ENCODE measurements at regions not wholly inside any gene's neighbourhood (a gene's known extent, or its start where the extent isn't known, plus 50 kb on each side); places are given as distances from the start of the nearest gene placed in this dataset.

DNA sequence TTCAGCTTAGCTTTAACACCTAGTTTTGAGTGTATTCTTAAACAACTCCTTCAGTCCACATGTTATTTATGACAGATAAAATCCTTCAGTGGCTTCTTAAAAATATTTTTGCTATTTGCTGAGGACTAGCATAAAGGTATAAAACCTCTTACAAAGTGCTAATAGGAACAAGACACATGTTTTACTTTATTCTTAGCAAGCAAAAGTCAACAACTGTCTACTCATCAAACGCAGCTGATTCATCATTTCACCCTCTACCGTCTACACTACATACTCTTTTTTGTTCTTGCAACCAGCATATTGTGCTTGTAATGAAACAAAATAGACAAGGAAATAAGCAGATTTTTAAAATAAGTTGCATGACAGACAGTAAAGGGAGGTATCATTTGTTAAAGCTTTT lies 319.7 kb downstream of the SNX13 start:
- CTCF ChIA-PET = interaction anchor here (0.9 kb wide), 1 partner anchor 20 kb away, joined by 3 read pairs; no protein-coding TSS in a partner anchor

GRCh38 chr7:17622451-17622850 lies 317.8 kb downstream of the SNX13 start:
- no peaks in the 10 kb centered on the region for H3K36me3 Mint-ChIP-seq (ENCODE audit: low read depth)
- ATAC-seq (no peak), DNase-seq (no peak)
- no peaks in the 10 kb centered on the region for H3K4me1 Mint-ChIP-seq (ENCODE audit: low read depth)
- no peak overlapping the region for H3K4me3 Mint-ChIP-seq
- CTCF ChIA-PET = no interaction called here
- POLR2A ChIA-PET = no interaction called here
- TF ChIP-seq, protein P1, sequence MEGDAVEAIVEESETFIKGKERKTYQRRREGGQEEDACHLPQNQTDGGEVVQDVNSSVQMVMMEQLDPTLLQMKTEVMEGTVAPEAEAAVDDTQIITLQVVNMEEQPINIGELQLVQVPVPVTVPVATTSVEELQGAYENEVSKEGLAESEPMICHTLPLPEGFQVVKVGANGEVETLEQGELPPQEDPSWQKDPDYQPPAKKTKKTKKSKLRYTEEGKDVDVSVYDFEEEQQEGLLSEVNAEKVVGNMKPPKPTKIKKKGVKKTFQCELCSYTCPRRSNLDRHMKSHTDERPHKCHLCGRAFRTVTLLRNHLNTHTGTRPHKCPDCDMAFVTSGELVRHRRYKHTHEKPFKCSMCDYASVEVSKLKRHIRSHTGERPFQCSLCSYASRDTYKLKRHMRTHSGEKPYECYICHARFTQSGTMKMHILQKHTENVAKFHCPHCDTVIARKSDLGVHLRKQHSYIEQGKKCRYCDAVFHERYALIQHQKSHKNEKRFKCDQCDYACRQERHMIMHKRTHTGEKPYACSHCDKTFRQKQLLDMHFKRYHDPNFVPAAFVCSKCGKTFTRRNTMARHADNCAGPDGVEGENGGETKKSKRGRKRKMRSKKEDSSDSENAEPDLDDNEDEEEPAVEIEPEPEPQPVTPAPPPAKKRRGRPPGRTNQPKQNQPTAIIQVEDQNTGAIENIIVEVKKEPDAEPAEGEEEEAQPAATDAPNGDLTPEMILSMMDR (IDR thresholded peaks at IDR 0.05) = no peak
- H3K27ac Mint-ChIP-seq = no peak overlapping the region
- no peaks in the 10 kb centered on the region for H3K9me3 Mint-ChIP-seq
- intact Hi-C loops (cut with micrococcal nuclease) = no loop called here
- peaks cover 2% of the 10 kb centered on the region for H3K27me3 Mint-ChIP-seq

More for the DNA sequence above, 319.7 kb downstream of the SNX13 start:
- Mint-ChIP-seq H3K36me3 (ENCODE audit: low read depth) (no peaks in the 10 kb centered on the region), H3K27ac (no peak overlapping the region), H3K9me3 (no peaks in the 10 kb centered on the region), H3K4me3 (no peak overlapping the region), H3K4me1 (ENCODE audit: low read depth) (no peaks in the 10 kb centered on the region), H3K27me3 (no peaks in the 10 kb centered on the region)
- TF ChIP-seq, protein P1 (IDR thresholded peaks at IDR 0.05) = no peak
- DNase-seq = no peak
- intact Hi-C loops (cut with micrococcal nuclease) = no loop called here
- POLR2A ChIA-PET = no interaction called here
- ATAC-seq = no peak

DNA sequence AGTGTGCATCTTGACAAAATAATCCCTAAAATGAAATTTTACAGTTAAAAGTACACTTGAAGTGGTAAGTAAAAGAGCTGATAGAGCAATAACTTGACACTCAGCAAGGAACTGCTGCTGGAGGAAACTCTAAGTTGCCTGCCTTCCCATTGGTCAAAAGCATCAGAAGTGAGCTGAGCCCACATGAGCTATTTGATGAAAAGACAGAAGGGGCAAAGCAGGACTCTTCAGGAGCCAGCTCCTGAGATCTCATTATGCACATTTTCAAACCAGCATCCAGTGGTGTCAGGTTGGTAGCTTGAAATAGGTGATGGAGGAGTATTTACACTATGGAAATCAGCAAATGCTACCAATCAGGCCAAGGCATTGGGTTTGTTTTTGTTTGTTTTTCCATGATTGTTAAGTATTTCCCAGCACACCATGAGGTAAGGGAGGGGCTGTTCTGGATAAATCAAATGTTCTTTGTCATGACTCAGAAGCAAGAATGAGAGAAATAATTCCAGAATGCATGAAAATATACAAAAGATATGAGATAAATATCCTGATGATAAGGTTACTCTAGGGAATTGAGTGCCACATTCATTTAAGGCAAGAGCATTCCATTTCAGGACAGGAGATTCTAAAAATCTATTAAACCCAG lies 316.6 kb downstream of the SNX13 start:
- no peak overlapping the region for H3K27ac Mint-ChIP-seq
- no peaks in the 10 kb centered on the region for H3K9me3 Mint-ChIP-seq
- DNase-seq (no peak), ATAC-seq (no peak)
- ChIA-PET POLR2A (no interaction called here), CTCF (interaction anchor here (1.5 kb wide), 1 partner anchor 17 kb away, joined by 4 read pairs; no protein-coding TSS in a partner anchor)
- H3K4me3 Mint-ChIP-seq = no peak overlapping the region
- no peaks in the 10 kb centered on the region for H3K36me3 Mint-ChIP-seq (ENCODE audit: low read depth)
- TF ChIP-seq, protein P1 (IDR thresholded peaks at IDR 0.05) = no peak
- H3K27me3 Mint-ChIP-seq = peaks cover 2% of the 10 kb centered on the region
- no peaks in the 10 kb centered on the region for H3K4me1 Mint-ChIP-seq (ENCODE audit: low read depth)
- intact Hi-C loops (cut with micrococcal nuclease) = no loop called here

- DNase-seq (no peak), ATAC-seq (no peak)
- no peaks in the 10 kb centered on the region for H3K9me3 Mint-ChIP-seq
- H3K27me3 Mint-ChIP-seq = peaks cover 2% of the 10 kb centered on the region
- H3K4me1 Mint-ChIP-seq (ENCODE audit: low read depth) = no peaks in the 10 kb centered on the region
- POLR2A ChIA-PET = no interaction called here
- no peak overlapping the region for H3K27ac Mint-ChIP-seq
- TF ChIP-seq, protein P1 (IDR thresholded peaks at IDR 0.05) = no peak
- CTCF ChIA-PET = interaction anchor here (1.5 kb wide), 1 partner anchor 16 kb away, joined by 4 read pairs; no protein-coding TSS in a partner anchor
- no peaks in the 10 kb centered on the region for H3K36me3 Mint-ChIP-seq (ENCODE audit: low read depth)
- intact Hi-C loops (cut with micrococcal nuclease) = no loop called here
- no peak overlapping the region for H3K4me3 Mint-ChIP-seq
Measured at GRCh38 chr7:17624379-17624778, 315.9 kb downstream of the SNX13 start.

DNA sequence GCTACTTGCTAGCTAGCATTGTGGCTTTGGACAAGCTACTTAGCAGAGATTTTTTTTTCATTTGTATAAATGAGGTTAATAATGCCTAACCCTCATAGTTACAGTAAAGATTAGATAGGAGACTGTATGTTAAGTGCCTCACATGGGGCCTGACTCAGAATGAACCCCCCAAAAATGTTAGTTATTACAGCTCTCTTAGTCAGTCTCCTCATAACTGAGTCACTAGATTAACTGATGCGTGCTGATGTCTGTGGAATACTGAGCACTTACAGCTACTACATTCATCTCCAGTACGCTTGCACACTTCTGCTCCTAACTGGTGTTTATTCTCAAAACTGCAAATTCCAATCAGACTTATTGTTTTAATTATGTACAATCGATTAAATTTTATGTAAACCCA lies 315.3 kb downstream of the SNX13 start:
- CTCF ChIA-PET = interaction anchor here (1.5 kb wide), 1 partner anchor 15 kb away, joined by 4 read pairs; no protein-coding TSS in a partner anchor
- ATAC-seq = no peak

More for the DNA sequence above, 315.3 kb downstream of the SNX13 start:
- peaks cover 2% of the 10 kb centered on the region for H3K27me3 Mint-ChIP-seq
- POLR2A ChIA-PET = interaction anchor here (0.7 kb wide), 1 partner anchor 11 kb away, joined by 3 read pairs; no protein-coding TSS in a partner anchor
- H3K36me3 Mint-ChIP-seq (ENCODE audit: low read depth) = no peaks in the 10 kb centered on the region
- no peak overlapping the region for H3K4me3 Mint-ChIP-seq
- no peak overlapping the region for H3K27ac Mint-ChIP-seq
- H3K4me1 Mint-ChIP-seq (ENCODE audit: low read depth) = no peaks in the 10 kb centered on the region
- TF ChIP-seq, protein P1 (IDR thresholded peaks at IDR 0.05) = no peak
- H3K9me3 Mint-ChIP-seq = no peaks in the 10 kb centered on the region
- intact Hi-C loops (cut with micrococcal nuclease) = no loop called here
- no peak for DNase-seq
